HG02763 (cell line): ENCODE measurements at regions not wholly inside any gene's neighbourhood (a gene's known extent, or its start where the extent isn't known, plus 50 kb on each side); places are given as distances from the start of the nearest gene placed in this dataset.

Experiments
- ATAC-seq: cut with Tn5 transposase; IDR thresholded peaks from one replicate; pipeline ENCODE4 v1.9.1; 2021; ENCODE audit warnings: mild to moderate bottlenecking, moderate library complexity; ENCODE audit not compliant: unreplicated experiment

- ATAC-seq, result no peak
Measured at GRCh38 chr21:16968436-16968835, 544.4 kb upstream of the CXADR start.

GRCh38 chr21:16969636-16970035, 543.2 kb upstream of the CXADR start:
- no peak for ATAC-seq

GRCh38 chr21:16974060-16974459, 538.8 kb upstream of the CXADR start:
- no peak for ATAC-seq

GRCh38 chr21:16976193-16976592, 536.6 kb upstream of the CXADR start:
- no peak for ATAC-seq

GRCh38 chr21:16978309-16978895, 534.4 kb upstream of the CXADR start:
- no peak for ATAC-seq

- no peak for ATAC-seq
Measured at GRCh38 chr21:16979574-16979973, 533.3 kb upstream of the CXADR start.

GRCh38 chr21:16983420-16983819, 529.4 kb upstream of the CXADR start:
- no peak for ATAC-seq

- no peak for ATAC-seq
Measured at GRCh38 chr21:16992448-16992847, 520.4 kb upstream of the CXADR start.

GRCh38 chr21:16993416-16994038, 519.3 kb upstream of the CXADR start:
- no peak for ATAC-seq

GRCh38 chr21:17002594-17003257, 510.1 kb upstream of the CXADR start:
- ATAC-seq, result no peak

GRCh38 chr21:17003258-17003615, 509.6 kb upstream of the CXADR start:
- no peak for ATAC-seq

- ATAC-seq, result no peak
Measured at GRCh38 chr21:17003763-17004373, 509.0 kb upstream of the CXADR start.

GRCh38 chr21:17032141-17032655, 480.6 kb upstream of the CXADR start:
- ATAC-seq, result no peak

- ATAC-seq, result no peak
Measured at GRCh38 chr21:17044696-17045095, 468.1 kb upstream of the CXADR start.

- no peak for ATAC-seq
Measured at GRCh38 chr21:17045214-17045853, 467.5 kb upstream of the CXADR start.

GRCh38 chr21:17048974-17049373, 463.9 kb upstream of the CXADR start:
- ATAC-seq, result no peak

GRCh38 chr21:17050156-17050555, 462.7 kb upstream of the CXADR start:
- no peak for ATAC-seq

GRCh38 chr21:17050646-17051045, 462.2 kb upstream of the CXADR start:
- ATAC-seq, result no peak

- ATAC-seq, result no peak
Measured at GRCh38 chr21:17051054-17051453, 461.8 kb upstream of the CXADR start.

GRCh38 chr21:17053321-17053720, 459.5 kb upstream of the CXADR start:
- no peak for ATAC-seq

GRCh38 chr21:17059936-17060335, 452.9 kb upstream of the CXADR start:
- ATAC-seq, result no peak
